HG03060 (cell line): ENCODE measurements at regions not wholly inside any gene's neighbourhood (a gene's known extent, or its start where the extent isn't known, plus 50 kb on each side); places are given as distances from the start of the nearest gene placed in this dataset.
A peak's percentile ranks its signal among the peaks of the same experiment; 100 is the strongest.

ENCODE experiments used
- ATAC-seq: cut with Tn5 transposase; IDR thresholded peaks from one replicate; pipeline ENCODE4 v1.9.1; 2021; ENCODE audit warnings: low read depth, moderate number of reproducible peaks; ENCODE audit not compliant: unreplicated experiment

- ATAC-seq, result no peak
These were observed 91.3 kb upstream of the GPR45 start for GRCh38 chr2:105150231-105150630.

GRCh38 chr2:105154119-105154818, 87.3 kb upstream of the GPR45 start:
- no peak for ATAC-seq

GRCh38 chr2:105156166-105156565, 85.4 kb upstream of the GPR45 start:
- no peak for ATAC-seq

GRCh38 chr2:105158002-105158401, 83.5 kb upstream of the GPR45 start:
- ATAC-seq, result no peak

GRCh38 chr2:105166688-105167087, 74.9 kb upstream of the GPR45 start:
- ATAC-seq, result no peak

- ATAC-seq, result no peak
These were observed 73.0 kb upstream of the GPR45 start for GRCh38 chr2:105168543-105168942.

- ATAC-seq, result no peak
These were observed 66.3 kb upstream of the GPR45 start for GRCh38 chr2:105175231-105175630.

- ATAC-seq, result no peak
These were observed 65.1 kb upstream of the GPR45 start for GRCh38 chr2:105176429-105176828.

GRCh38 chr2:105177008-105177407, 64.5 kb upstream of the GPR45 start:
- ATAC-seq, result no peak

GRCh38 chr2:105177536-105178254, 63.8 kb upstream of the GPR45 start:
- no peak for ATAC-seq

GRCh38 chr2:105179469-105180372, 61.8 kb upstream of the GPR45 start:
- no peak for ATAC-seq

- ATAC-seq, result no peak
These were observed 61.0 kb upstream of the GPR45 start for GRCh38 chr2:105180491-105180972.

- ATAC-seq, result no peak
These were observed 60.3 kb upstream of the GPR45 start for GRCh38 chr2:105181282-105181681.

- peak; percentile 48 for ATAC-seq
These were observed 57.8 kb upstream of the GPR45 start for GRCh38 chr2:105183555-105184323.

GRCh38 chr2:105184420-105184819, 57.1 kb upstream of the GPR45 start:
- no peak for ATAC-seq

- no peak for ATAC-seq
These were observed 54.5 kb upstream of the GPR45 start for GRCh38 chr2:105186967-105187498.

GRCh38 chr2:105187531-105187930, 54.0 kb upstream of the GPR45 start:
- ATAC-seq, result no peak

GRCh38 chr2:105188343-105188742, 53.2 kb upstream of the GPR45 start:
- no peak for ATAC-seq
